ENCODE measurements at regions not wholly inside any gene's neighbourhood (a gene's known extent, or its start where the extent isn't known, plus 50 kb on each side); places are given as distances from the start of the nearest gene placed in this dataset.
"Not testable (repeated sequence)": the region's sequence is repeated elsewhere in the genome, so short reads cannot be mapped to it uniquely, and the experiment has no call there.

DNA sequence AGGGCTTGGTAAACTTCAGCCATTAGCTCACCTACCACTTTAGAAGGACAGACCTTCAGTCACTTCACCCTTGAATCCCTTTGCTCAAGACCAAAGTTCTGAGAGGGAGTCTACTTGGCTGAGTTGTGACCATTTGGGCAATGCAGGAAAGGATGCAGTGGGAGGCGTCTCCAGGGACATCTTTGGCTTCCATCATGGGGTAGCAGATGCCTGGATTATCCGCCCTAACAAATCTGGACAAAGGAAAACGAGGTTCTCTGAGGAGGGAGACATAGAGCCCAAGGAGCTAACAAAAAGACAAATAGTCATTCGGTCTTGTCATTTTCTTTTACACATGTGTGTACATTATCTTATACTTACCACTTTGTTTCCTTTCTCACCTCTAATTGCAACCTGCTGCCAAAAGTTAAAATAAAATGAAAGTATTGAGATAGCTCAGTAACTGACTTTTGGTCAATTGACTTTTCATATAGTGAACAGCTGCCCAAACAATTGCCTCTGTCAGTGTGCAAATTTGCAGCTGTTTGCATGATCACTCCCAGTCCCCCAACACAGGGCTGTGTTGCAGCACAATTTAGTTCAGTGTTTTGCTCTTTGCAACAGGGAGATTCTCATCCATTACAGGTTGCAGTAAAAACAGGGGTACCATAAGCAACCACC is 108.9 kb upstream of the EEF2KMT start:
- Histone ChIP-seq H3K4me3 (ENCODE audit: low read depth in 1 of 3, low read length in 3 of 3) (no peak overlapping the region), H3K4me1 (ENCODE audit: control insufficient read depth in 3 of 3, insufficient read depth in 2 of 3, low read depth in 1 of 3, low read length in 2 of 3) (no peaks in the 10 kb centered on the region), H3K9me3 (ENCODE audit: control insufficient read depth in 2 of 2, insufficient read depth in 1 of 2, low read depth in 1 of 2, low read length in 1 of 2) (no peaks in the 10 kb centered on the region), H3K27ac (ENCODE audit: low read depth in 1 of 3, low read length in 2 of 3) (no peak overlapping the region), H3K36me3 (ENCODE audit: control insufficient read depth in 3 of 3, insufficient read depth in 2 of 3, low read depth in 1 of 3, low read length in 3 of 3) (no peaks in the 10 kb centered on the region), H3K27me3 (ENCODE audit: control insufficient read depth in 3 of 3, insufficient read depth in 3 of 3, low read length in 3 of 3) (no peaks in the 10 kb centered on the region)
- 41 to 61% (median 49%) methylated on average over 4 of the region's 4 CpGs for WGBS, 3 donors
- no peak for FAIRE-seq
- no peak for DNase-seq

DNA sequence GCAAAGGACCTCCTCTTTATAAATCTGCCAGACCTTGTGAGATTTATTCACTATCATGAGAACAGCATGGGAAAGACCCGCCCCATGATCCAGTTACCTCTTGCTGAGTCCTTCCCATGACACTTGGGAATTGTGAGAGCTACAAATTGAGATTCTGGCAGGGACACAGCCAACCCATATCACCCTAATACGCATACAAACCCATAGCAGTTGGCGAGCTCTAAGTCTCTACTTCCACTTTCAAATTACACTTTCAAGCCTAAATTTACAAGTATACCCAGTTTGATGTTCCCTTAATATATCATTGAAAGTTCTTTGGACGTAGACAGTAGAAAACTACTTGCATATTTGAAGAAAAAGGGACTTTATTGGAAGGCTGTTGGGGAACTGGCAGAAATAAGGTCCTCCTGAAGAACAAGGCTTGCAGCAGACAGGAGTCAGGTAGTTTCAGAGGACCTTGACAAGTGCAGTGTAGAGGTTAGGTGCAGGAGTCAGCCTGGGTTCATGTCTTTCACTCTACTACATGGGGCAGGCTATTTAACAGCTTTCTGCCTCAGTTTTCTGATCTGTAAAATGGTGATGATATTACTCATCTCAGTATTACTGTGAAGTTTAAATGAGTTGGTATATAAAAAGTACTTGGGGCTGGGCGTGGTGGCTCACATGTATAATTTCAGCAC is 107.9 kb upstream of the EEF2KMT start:
- H3K4me3 ChIP-seq (ENCODE audit: low read depth in 1 of 3, low read length in 3 of 3): no peak overlapping the region
- 69 to 77% (median 70%) methylated on average over 5 of the region's 5 CpGs for WGBS, 3 donors
- no peak overlapping the region for H3K27ac ChIP-seq (ENCODE audit: low read depth in 1 of 3, low read length in 2 of 3)
- H3K9me3 ChIP-seq (ENCODE audit: control insufficient read depth in 2 of 2, insufficient read depth in 1 of 2, low read depth in 1 of 2, low read length in 1 of 2): no peaks in the 10 kb centered on the region
- no peaks in the 10 kb centered on the region for H3K4me1 ChIP-seq (ENCODE audit: control insufficient read depth in 3 of 3, insufficient read depth in 2 of 3, low read depth in 1 of 3, low read length in 2 of 3)
- DNase-seq (no peak), FAIRE-seq (no peak)
- no peaks in the 10 kb centered on the region for H3K27me3 ChIP-seq (ENCODE audit: control insufficient read depth in 3 of 3, insufficient read depth in 3 of 3, low read length in 3 of 3)
- no peaks in the 10 kb centered on the region for H3K36me3 ChIP-seq (ENCODE audit: control insufficient read depth in 3 of 3, insufficient read depth in 2 of 3, low read depth in 1 of 3, low read length in 3 of 3)

DNA sequence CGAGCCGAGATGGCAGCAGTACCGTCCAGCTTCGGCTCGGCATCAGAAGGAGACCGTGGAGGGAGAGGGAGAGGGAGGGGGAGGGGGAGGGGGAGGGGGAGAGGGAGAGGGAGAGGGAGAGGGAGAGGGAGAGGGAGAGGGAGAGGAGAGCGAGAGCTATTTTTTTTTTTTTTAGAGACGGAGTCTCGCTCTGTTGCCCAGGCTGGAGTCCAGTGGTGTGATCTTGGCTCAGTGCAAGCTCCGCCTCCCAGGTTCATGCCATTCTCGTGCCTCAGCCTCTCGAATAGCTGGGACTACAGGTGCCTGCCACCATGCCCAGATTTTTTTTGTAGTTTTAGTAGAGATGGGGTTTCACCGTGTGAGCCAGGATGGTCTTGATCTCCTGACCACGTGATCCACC is 106.1 kb upstream of the EEF2KMT start:
- H3K4me3 ChIP-seq (ENCODE audit: low read depth in 1 of 3, low read length in 3 of 3); H3K9me3 ChIP-seq (ENCODE audit: control insufficient read depth in 2 of 2, insufficient read depth in 1 of 2, low read depth in 1 of 2, low read length in 1 of 2); H3K27me3 ChIP-seq (ENCODE audit: control insufficient read depth in 3 of 3, insufficient read depth in 3 of 3, low read length in 3 of 3); FAIRE-seq; H3K36me3 ChIP-seq (ENCODE audit: control insufficient read depth in 3 of 3, insufficient read depth in 2 of 3, low read depth in 1 of 3, low read length in 3 of 3); H3K4me1 ChIP-seq (ENCODE audit: control insufficient read depth in 3 of 3, insufficient read depth in 2 of 3, low read depth in 1 of 3, low read length in 2 of 3); DNase-seq; H3K27ac ChIP-seq (ENCODE audit: low read depth in 1 of 3, low read length in 2 of 3): not testable (repeated sequence)
- WGBS, 3 donors: 81 to 95% (median 92%) methylated on average over 8 to 12 of the region's 14 CpGs

DNA sequence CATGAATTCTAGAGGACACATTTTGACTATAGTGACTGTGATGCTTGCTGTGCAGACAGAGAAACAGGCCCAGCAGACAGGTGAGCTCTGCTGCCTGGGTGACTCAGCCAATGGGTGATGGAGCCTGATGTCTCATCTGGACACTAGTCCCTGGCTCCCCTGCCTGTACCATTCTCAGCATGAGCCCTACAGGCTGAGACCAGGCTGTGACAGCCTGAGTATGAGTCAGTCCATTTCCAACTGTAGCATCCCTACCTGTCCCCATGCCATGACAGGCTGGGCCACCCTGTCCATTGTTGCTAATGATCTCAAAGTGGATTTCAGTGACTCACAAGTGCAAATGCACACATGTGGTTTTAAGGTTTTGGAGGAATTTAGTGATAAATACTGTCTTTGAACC is 102.5 kb upstream of the EEF2KMT start:
- no peak for DNase-seq
- no peaks in the 10 kb centered on the region for H3K36me3 ChIP-seq (ENCODE audit: control insufficient read depth in 3 of 3, insufficient read depth in 2 of 3, low read depth in 1 of 3, low read length in 3 of 3)
- H3K4me3 ChIP-seq (ENCODE audit: low read depth in 1 of 3, low read length in 3 of 3): no peak overlapping the region
- no peak overlapping the region for H3K27ac ChIP-seq (ENCODE audit: low read depth in 1 of 3, low read length in 2 of 3)
- H3K4me1 ChIP-seq (ENCODE audit: control insufficient read depth in 3 of 3, insufficient read depth in 2 of 3, low read depth in 1 of 3, low read length in 2 of 3): no peaks in the 10 kb centered on the region
- no peak for FAIRE-seq
- H3K27me3 ChIP-seq (ENCODE audit: control insufficient read depth in 3 of 3, insufficient read depth in 3 of 3, low read length in 3 of 3): peaks cover 0 to 4% (median 0%) of the 10 kb centered on the region in 3 donors
- H3K9me3 ChIP-seq (ENCODE audit: control insufficient read depth in 2 of 2, insufficient read depth in 1 of 2, low read depth in 1 of 2, low read length in 1 of 2): peaks cover 0 to 5% of the 10 kb centered on the region in 2 donors

DNA sequence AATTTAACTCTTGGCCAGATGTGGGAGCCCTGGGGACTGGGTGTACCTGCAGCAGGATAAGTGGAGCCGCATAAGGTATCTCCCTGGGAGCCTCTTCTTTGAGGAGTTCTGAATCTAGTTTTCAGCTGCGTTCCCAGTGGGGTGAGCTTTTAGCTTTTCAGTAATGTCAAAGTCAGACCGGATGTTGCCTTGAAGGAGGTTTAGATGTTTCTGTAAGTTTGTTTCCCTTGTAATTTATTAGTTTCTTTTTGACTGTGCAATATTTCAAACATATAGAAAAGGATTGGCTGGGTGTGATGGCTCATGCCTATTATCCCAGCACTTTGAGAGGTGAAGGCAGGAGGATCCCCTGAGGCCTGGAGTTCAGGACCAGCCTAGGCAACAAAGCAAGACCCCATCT is 98.6 kb upstream of the EEF2KMT start:
- WGBS, 3 donors: 81 to 87% (median 87%) methylated on average over 3 of the region's 3 CpGs
- DNase-seq (no peak), FAIRE-seq (no peak)
- Histone ChIP-seq H3K27me3 (ENCODE audit: control insufficient read depth in 3 of 3, insufficient read depth in 3 of 3, low read length in 3 of 3) (peaks cover 0 to 4% (median 0%) of the 10 kb centered on the region in 3 donors), H3K36me3 (ENCODE audit: control insufficient read depth in 3 of 3, insufficient read depth in 2 of 3, low read depth in 1 of 3, low read length in 3 of 3) (no peaks in the 10 kb centered on the region), H3K4me1 (ENCODE audit: control insufficient read depth in 3 of 3, insufficient read depth in 2 of 3, low read depth in 1 of 3, low read length in 2 of 3) (no peaks in the 10 kb centered on the region), H3K27ac (ENCODE audit: low read depth in 1 of 3, low read length in 2 of 3) (no peak overlapping the region), H3K9me3 (ENCODE audit: control insufficient read depth in 2 of 2, insufficient read depth in 1 of 2, low read depth in 1 of 2, low read length in 1 of 2) (peaks cover 0 to 5% of the 10 kb centered on the region in 2 donors), H3K4me3 (ENCODE audit: low read depth in 1 of 3, low read length in 3 of 3) (no peak overlapping the region)

DNA sequence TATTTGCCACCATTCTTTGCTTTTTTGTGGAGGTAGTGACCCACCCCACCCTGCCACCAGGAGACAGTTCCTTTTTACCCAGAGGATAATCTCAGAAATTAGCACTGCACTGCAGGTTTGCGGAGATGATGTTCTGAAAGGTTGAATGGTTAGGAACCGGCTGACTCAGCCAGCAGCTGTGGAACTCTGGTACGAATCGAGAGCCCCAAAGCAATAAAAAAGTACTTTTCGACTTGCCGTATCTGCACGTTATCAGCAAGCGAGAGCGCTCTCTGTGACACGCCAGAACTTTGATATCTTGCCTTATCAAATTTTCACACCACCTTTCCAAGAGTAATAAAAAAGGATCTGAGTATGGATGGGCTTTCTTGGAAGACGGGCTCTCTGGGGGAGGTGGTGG is 96.3 kb upstream of the EEF2KMT start:
- H3K36me3 ChIP-seq (ENCODE audit: control insufficient read depth in 3 of 3, insufficient read depth in 2 of 3, low read depth in 1 of 3, low read length in 3 of 3): no peaks in the 10 kb centered on the region
- FAIRE-seq (no peak), DNase-seq (peak; percentile 51 to 80)
- H3K27me3 ChIP-seq (ENCODE audit: control insufficient read depth in 3 of 3, insufficient read depth in 3 of 3, low read length in 3 of 3): peaks cover 0 to 4% (median 0%) of the 10 kb centered on the region in 3 donors
- peaks cover 0 to 5% of the 10 kb centered on the region in 2 donors for H3K9me3 ChIP-seq (ENCODE audit: control insufficient read depth in 2 of 2, insufficient read depth in 1 of 2, low read depth in 1 of 2, low read length in 1 of 2)
- 12 to 60% (median 46%) methylated on average over 11 of the region's 11 CpGs for WGBS, 3 donors
- H3K27ac ChIP-seq (ENCODE audit: low read depth in 1 of 3, low read length in 2 of 3): no peak overlapping the region
- no peak overlapping the region for H3K4me3 ChIP-seq (ENCODE audit: low read depth in 1 of 3, low read length in 3 of 3)
- no peaks in the 10 kb centered on the region for H3K4me1 ChIP-seq (ENCODE audit: control insufficient read depth in 3 of 3, insufficient read depth in 2 of 3, low read depth in 1 of 3, low read length in 2 of 3)

DNA sequence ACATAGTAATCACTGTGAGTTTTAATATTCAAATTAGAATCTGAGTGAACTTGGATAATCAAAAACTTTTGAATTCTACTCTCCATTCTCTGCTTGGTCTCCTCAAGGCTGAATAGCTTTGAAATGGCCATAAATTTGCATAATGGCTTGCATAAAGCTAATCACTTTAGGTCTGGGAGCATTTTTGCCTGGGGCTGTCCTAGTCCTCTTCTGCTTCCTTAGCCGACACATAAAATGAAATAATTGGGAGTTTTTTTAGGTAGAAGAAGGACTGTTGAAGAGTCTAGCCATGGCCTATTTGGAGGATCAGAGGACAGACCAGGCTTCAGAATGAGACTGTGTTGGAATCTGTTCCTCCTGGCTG is 91.4 kb upstream of the EEF2KMT start:
- no peak overlapping the region for H3K27ac ChIP-seq (ENCODE audit: low read depth in 1 of 3, low read length in 2 of 3)
- 86 to 90% (median 88%) methylated on average over 1 of the region's 1 CpG for WGBS, 3 donors
- H3K36me3 ChIP-seq (ENCODE audit: control insufficient read depth in 3 of 3, insufficient read depth in 2 of 3, low read depth in 1 of 3, low read length in 3 of 3): no peaks in the 10 kb centered on the region
- no peaks in the 10 kb centered on the region for H3K27me3 ChIP-seq (ENCODE audit: control insufficient read depth in 3 of 3, insufficient read depth in 3 of 3, low read length in 3 of 3)
- no peak for DNase-seq
- no peak overlapping the region for H3K4me3 ChIP-seq (ENCODE audit: low read depth in 1 of 3, low read length in 3 of 3)
- no peaks in the 10 kb centered on the region for H3K9me3 ChIP-seq (ENCODE audit: control insufficient read depth in 2 of 2, insufficient read depth in 1 of 2, low read depth in 1 of 2, low read length in 1 of 2)
- H3K4me1 ChIP-seq (ENCODE audit: control insufficient read depth in 3 of 3, insufficient read depth in 2 of 3, low read depth in 1 of 3, low read length in 2 of 3): no peaks in the 10 kb centered on the region
- no peak for FAIRE-seq

DNA sequence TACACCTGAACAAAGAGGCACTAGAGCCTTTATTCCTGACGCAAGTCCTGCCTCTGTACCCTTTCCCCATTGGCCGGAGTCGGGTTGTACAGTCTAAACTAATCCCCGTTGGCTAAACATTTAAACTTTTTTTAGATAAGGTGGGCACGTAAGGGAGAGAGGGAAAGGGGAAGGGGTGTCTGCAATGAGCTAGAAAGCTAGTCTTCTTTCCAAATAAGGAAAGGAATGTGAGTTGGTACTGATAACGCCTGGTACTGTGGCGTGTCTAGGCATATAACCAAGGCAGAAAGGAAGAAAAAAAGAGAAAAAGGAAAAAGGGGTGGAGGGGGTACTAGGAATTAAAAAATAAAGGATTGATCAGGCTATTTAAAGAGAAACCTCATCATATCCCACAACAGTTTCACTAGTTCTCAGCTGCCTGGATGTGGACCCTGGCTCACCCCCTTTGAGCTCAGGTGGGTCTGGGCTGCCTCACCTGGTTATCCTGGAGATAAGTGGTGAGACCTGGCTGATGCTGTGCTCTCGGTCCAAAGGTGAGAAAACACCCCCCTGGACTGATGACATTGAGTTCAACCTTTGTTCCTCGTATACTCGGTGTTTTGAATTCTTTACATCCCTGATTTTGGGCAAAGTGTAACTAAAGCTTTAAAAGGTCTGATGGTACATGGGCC is 90.9 kb upstream of the EEF2KMT start:
- Histone ChIP-seq H3K36me3 (ENCODE audit: control insufficient read depth in 3 of 3, insufficient read depth in 2 of 3, low read depth in 1 of 3, low read length in 3 of 3) (no peaks in the 10 kb centered on the region), H3K4me1 (ENCODE audit: control insufficient read depth in 3 of 3, insufficient read depth in 2 of 3, low read depth in 1 of 3, low read length in 2 of 3) (no peaks in the 10 kb centered on the region), H3K4me3 (ENCODE audit: low read depth in 1 of 3, low read length in 3 of 3) (no peak overlapping the region), H3K27me3 (ENCODE audit: control insufficient read depth in 3 of 3, insufficient read depth in 3 of 3, low read length in 3 of 3) (no peaks in the 10 kb centered on the region), H3K27ac (ENCODE audit: low read depth in 1 of 3, low read length in 2 of 3) (no peak overlapping the region), H3K9me3 (ENCODE audit: control insufficient read depth in 2 of 2, insufficient read depth in 1 of 2, low read depth in 1 of 2, low read length in 1 of 2) (no peaks in the 10 kb centered on the region)
- 8 to 37% (median 23%) methylated on average over 10 of the region's 10 CpGs for WGBS, 3 donors
- DNase-seq (peak in 1 of 2 donors; percentile 26), FAIRE-seq (no peak)

All from small intestine (tissue), 7 donors.